ENCODE measurements at regions not wholly inside any gene's neighbourhood (a gene's known extent, or its start where the extent isn't known, plus 50 kb on each side); places are given as distances from the start of the nearest gene placed in this dataset.

DNA sequence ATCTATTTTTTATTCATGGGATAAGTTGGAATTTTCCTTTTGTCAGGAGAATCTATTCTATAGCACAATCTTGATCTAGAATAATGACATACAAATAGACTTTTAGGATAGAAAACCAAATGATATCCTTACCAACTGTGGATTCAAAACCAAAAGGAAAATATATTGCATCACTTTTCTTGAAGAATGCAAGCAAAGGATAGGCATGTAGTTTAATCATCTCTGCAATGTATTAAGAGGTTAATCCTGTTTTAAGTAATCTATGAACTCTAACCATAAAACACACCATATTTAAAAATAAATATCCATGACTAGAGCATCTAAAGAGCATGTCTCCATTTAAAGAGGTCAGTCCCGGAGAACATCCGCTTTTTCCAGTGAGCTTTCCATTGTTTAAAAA, 106.7 kb upstream of the CNKSR3 start:
- DNase-seq (no peak), ATAC-seq (no peak)
- no peaks in the 10 kb centered on the region for H3K4me1 ChIP-seq
- no peak overlapping the region for H3K27ac ChIP-seq
- TF ChIP-seq, protein P1, sequence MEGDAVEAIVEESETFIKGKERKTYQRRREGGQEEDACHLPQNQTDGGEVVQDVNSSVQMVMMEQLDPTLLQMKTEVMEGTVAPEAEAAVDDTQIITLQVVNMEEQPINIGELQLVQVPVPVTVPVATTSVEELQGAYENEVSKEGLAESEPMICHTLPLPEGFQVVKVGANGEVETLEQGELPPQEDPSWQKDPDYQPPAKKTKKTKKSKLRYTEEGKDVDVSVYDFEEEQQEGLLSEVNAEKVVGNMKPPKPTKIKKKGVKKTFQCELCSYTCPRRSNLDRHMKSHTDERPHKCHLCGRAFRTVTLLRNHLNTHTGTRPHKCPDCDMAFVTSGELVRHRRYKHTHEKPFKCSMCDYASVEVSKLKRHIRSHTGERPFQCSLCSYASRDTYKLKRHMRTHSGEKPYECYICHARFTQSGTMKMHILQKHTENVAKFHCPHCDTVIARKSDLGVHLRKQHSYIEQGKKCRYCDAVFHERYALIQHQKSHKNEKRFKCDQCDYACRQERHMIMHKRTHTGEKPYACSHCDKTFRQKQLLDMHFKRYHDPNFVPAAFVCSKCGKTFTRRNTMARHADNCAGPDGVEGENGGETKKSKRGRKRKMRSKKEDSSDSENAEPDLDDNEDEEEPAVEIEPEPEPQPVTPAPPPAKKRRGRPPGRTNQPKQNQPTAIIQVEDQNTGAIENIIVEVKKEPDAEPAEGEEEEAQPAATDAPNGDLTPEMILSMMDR (IDR thresholded peaks at IDR 0.05): no peak
- no peaks in the 10 kb centered on the region for H3K36me3 ChIP-seq
- intact Hi-C loops (cut with DNase I): no loop called here
- H3K4me3 ChIP-seq: no peak overlapping the region
- H3K27me3 ChIP-seq (ENCODE audit: low read depth): no peaks in the 10 kb centered on the region
- H3K9me3 ChIP-seq: no peaks in the 10 kb centered on the region

DNA sequence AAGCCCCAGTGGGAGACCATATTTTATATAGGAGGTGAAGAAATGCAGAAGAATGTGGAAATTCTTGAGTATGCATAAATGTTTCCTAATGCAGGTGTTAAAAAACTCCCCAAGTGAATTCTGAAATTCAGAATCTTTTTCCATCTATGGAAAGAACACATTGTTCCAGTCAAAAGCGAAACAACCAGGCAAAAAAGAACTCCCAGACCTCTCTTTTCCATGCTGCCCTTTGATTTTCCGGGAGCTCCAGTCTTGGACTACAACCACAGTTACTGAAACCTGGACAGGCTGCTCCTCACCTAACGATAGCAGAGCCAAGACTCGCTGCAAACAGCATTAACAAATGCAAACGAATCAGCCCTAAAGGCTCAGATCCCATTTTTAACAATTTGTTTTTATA, 108.7 kb upstream of the CNKSR3 start:
- ATAC-seq: no peak
- no peak for DNase-seq
- intact Hi-C loops (cut with DNase I): no loop called here
- TF ChIP-seq, protein P1 (IDR thresholded peaks at IDR 0.05): no peak
- Histone ChIP-seq H3K27ac (no peak overlapping the region), H3K36me3 (no peaks in the 10 kb centered on the region), H3K4me1 (no peaks in the 10 kb centered on the region), H3K4me3 (no peak overlapping the region), H3K9me3 (no peaks in the 10 kb centered on the region), H3K27me3 (ENCODE audit: low read depth) (no peaks in the 10 kb centered on the region)

DNA sequence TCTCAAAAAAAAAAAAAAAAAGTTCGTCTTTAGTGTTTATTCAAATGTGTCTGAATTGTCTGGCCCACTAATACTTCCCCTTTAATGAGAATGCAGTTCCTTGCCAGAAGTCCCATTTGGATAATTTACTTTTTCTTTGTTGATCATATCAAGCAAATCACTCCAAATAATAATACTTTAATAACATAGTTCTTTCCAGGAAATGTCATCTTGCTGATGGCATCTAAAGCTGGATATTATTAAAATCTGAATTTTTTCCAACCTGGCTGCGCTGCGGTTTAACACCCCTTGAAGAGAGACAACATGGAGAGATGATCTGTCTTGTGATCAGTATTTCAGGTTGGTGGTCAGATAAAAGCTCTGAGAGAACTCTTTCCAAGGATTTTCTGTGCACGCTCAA, 111.2 kb upstream of the CNKSR3 start:
- Histone ChIP-seq H3K9me3 (no peaks in the 10 kb centered on the region), H3K27ac (no peak overlapping the region), H3K36me3 (no peaks in the 10 kb centered on the region), H3K4me3 (no peak overlapping the region), H3K4me1 (no peaks in the 10 kb centered on the region), H3K27me3 (ENCODE audit: low read depth) (no peaks in the 10 kb centered on the region)
- DNase-seq (no peak), ATAC-seq (no peak)
- intact Hi-C loops (cut with DNase I): no loop called here
- TF ChIP-seq, protein P1 (IDR thresholded peaks at IDR 0.05): no peak

DNA sequence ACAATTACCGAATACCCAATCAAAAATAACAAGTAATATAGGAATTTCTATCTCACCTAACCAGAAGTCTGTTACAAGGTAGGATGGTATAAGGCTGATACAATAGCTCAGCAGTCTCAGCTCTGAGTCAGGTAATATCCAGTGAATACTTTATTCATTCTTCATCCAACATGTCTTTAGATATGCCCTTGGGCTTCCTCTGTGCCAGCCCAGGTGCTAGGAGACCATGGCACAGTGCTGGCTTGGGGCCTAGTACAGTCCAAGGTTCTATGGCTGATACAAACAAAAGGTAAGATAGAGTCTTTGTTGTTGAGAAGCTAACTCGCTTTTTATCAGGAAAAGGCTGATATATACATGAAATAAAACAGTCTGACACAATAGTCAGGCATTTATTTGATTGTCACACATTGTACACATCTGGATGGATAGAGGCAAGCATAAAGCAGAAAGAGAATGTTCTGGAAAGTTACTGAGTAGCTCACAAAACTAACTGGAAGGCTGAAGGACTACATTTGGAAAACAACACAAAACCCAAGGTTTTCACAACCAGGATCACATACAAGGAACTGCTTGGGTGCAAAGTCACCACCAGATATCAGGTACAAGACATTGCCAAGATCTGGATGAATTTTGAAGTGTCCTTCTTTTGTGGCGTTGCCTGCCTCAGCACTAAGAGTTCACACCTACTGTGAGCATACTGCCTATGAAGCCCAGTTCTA, 110.4 kb upstream of the SCAF8 start:
- H3K9me3 ChIP-seq: no peaks in the 10 kb centered on the region
- H3K4me3 ChIP-seq: no peak overlapping the region
- TF ChIP-seq, protein P1 (IDR thresholded peaks at IDR 0.05): no peak
- no peaks in the 10 kb centered on the region for H3K27me3 ChIP-seq (ENCODE audit: low read depth)
- H3K4me1 ChIP-seq: no peaks in the 10 kb centered on the region
- ATAC-seq: no peak
- no peak overlapping the region for H3K27ac ChIP-seq
- no peak for DNase-seq
- H3K36me3 ChIP-seq: no peaks in the 10 kb centered on the region
- intact Hi-C loops (cut with DNase I): no loop called here

DNA sequence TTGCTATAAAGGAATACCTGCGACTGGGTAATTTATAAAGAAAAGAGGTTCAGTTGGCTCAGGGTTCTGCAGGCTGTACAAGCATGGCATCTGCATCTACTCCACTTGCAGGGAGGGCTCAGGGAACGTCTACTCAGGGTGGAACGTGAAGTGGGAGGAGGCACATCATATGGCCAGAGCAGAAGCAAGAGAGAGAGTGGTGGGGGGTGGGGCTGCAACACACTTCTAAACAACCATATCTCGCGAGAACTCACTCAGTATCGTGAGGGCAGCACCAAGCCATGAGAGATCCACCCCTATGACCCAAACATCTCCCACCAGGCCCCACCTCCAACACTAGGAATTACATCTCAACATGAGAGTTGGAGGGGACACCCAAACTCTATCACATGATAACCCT, 109.8 kb upstream of the SCAF8 start:
- H3K4me1 ChIP-seq: no peaks in the 10 kb centered on the region
- no peak overlapping the region for H3K4me3 ChIP-seq
- ATAC-seq (no peak), DNase-seq (no peak)
- no peaks in the 10 kb centered on the region for H3K36me3 ChIP-seq
- TF ChIP-seq, protein P1 (IDR thresholded peaks at IDR 0.05): no peak
- intact Hi-C loops (cut with DNase I): no loop called here
- no peak overlapping the region for H3K27ac ChIP-seq
- H3K9me3 ChIP-seq: no peaks in the 10 kb centered on the region
- H3K27me3 ChIP-seq (ENCODE audit: low read depth): no peaks in the 10 kb centered on the region
